Natural killer cell (primary cell): ENCODE measurements at regions not wholly inside any gene's neighbourhood (a gene's known extent, or its start where the extent isn't known, plus 50 kb on each side); places are given as distances from the start of the nearest gene placed in this dataset.
"Not testable (repeated sequence)": the region's sequence is repeated elsewhere in the genome, so short reads cannot be mapped to it uniquely, and the experiment has no call there.

Source experiments
- ATAC-seq, 3 donors: fragments of 150-1000 bp in 2 of 3; fragments of 200-7000 bp in 1 of 3; cut with Tn5 transposase; 1 replicate in 1 of 3; 2 replicates in 2 of 3; pipeline ENCODE4 v1.10.0; 2021; ENCODE audit warnings: mild to moderate bottlenecking in 2 of 3, moderate library complexity in 2 of 3
- DNase-seq, 2 donors: peaks; one replicate each; pipeline versions ENCODE4 v3.0.0 to v3.0.0-alpha.2; 2013 to 2021; ENCODE audit warnings: mixed read lengths in 1 of 2
- H3K27ac ChIP-seq: one replicate; pipeline ENCODE4 v1.5.1; 2013; ENCODE audit warnings: mild to moderate bottlenecking, low read length
- H3K27me3 ChIP-seq: one replicate; pipeline ENCODE4 v1.6.1; 2013; ENCODE audit warnings: low read length; ENCODE audit not compliant: control insufficient read depth, insufficient read depth
- H3K36me3 ChIP-seq: one replicate; pipeline ENCODE4 v1.6.1; 2013; ENCODE audit warnings: low read length; ENCODE audit not compliant: control insufficient read depth, insufficient read depth
- H3K4me1 ChIP-seq: one replicate; pipeline ENCODE4 v1.6.1; 2013; ENCODE audit warnings: low read length; ENCODE audit not compliant: control insufficient read depth, insufficient read depth
- H3K4me3 ChIP-seq: one replicate; pipeline ENCODE4 v1.5.1; 2013; ENCODE audit warnings: low read length
- H3K9me3 ChIP-seq: one replicate; pipeline ENCODE4 v1.6.1; 2013; ENCODE audit warnings: low read length; ENCODE audit not compliant: control insufficient read depth, insufficient read depth
- H3K27ac Mint-ChIP-seq, 2 donors: one replicate each; pipeline ENCODE4 v1.8.0; 2022; ENCODE audit warnings: mild to moderate bottlenecking in 2 of 2, mixed read lengths in 2 of 2, moderate library complexity in 1 of 2
- H3K27me3 Mint-ChIP-seq, 2 donors: one replicate each; pipeline ENCODE4 v1.8.0; 2022; ENCODE audit warnings: low read depth in 2 of 2, mixed read lengths in 2 of 2
- H3K36me3 Mint-ChIP-seq: one replicate; pipeline ENCODE4 v1.8.0; 2022; ENCODE audit warnings: mixed read lengths
- H3K4me1 Mint-ChIP-seq, 2 donors: one replicate each; pipeline ENCODE4 v1.8.0; 2022; ENCODE audit warnings: mixed read lengths in 2 of 2
- H3K4me3 Mint-ChIP-seq: one replicate; pipeline ENCODE4 v1.8.0; 2022; ENCODE audit warnings: mild to moderate bottlenecking, moderate library complexity, mixed read lengths
- H3K9me3 Mint-ChIP-seq, 2 donors: one replicate each; pipeline ENCODE4 v1.8.0; 2022; ENCODE audit warnings: mixed read lengths in 2 of 2
- WGBS: methylation state at CpG from one replicate; pipeline ENCODE4 v1.1.7; 2013; ENCODE audit warnings: missing lambda C conversion rate; ENCODE audit not compliant: insufficient coverage; 5-methylcytosine and 5-hydroxymethylcytosine counted together
- intact Hi-C: fragments of 100-400 bp; cut with micrococcal nuclease; formaldehyde crosslinking; loops from one replicate; pipeline ENCODE4 v1.14.2; 2022

- H3K27ac Mint-ChIP-seq, H3K36me3 Mint-ChIP-seq, ATAC-seq, H3K4me3 Mint-ChIP-seq, H3K27me3 ChIP-seq, H3K36me3 ChIP-seq, H3K27me3 Mint-ChIP-seq, H3K4me1 ChIP-seq, H3K27ac ChIP-seq, H3K9me3 Mint-ChIP-seq, H3K9me3 ChIP-seq, H3K4me3 ChIP-seq, intact Hi-C loops: not testable (repeated sequence)
- no CpG with 5 or more reads among the region's 1 CpG for WGBS
- H3K4me1 Mint-ChIP-seq: peaks cover 18 to 20% of the 10 kb centered on the region in 2 donors
- DNase-seq: peak in 1 of 2 donors; percentile 1
Observed at GRCh38 chr1:149200567-149200966, 97.2 kb upstream of the NBPF9 start.

DNA sequence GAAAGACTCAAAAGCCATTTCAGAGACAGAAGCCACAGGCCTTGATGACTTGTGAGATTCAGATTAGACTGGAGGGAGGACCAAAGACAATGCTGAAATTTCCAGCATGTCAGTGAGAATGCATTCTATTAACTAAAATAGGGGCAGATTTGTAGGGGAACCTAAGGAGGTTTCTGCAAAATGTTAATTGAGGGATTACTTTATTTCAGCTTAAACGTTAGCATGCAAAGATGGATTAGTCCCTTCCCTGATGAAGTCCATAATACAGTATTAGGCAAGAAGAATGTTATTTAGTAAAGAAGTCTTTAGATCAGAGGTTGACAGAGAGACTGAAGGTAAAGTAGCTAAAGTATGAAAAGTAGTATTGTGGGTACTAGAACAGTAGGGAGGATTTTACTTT, 98.9 kb upstream of the NBPF9 start:
- H3K9me3 ChIP-seq, H3K4me3 Mint-ChIP-seq, intact Hi-C loops, H3K27me3 Mint-ChIP-seq, ATAC-seq, H3K27ac Mint-ChIP-seq, H3K4me1 ChIP-seq, H3K27me3 ChIP-seq, H3K27ac ChIP-seq, H3K4me3 ChIP-seq, H3K9me3 Mint-ChIP-seq, H3K36me3 Mint-ChIP-seq, DNase-seq, H3K36me3 ChIP-seq: not testable (repeated sequence)
- no CpG with 5 or more reads among the region's 1 CpG for WGBS
- H3K4me1 Mint-ChIP-seq: peaks cover 8 to 12% of the 10 kb centered on the region in 2 donors

GRCh38 chr1:149204396-149204795, 101.0 kb upstream of the NBPF9 start:
- H3K4me1 Mint-ChIP-seq, H3K36me3 Mint-ChIP-seq, H3K4me1 ChIP-seq, H3K27me3 ChIP-seq, H3K9me3 ChIP-seq, H3K4me3 Mint-ChIP-seq, H3K27ac Mint-ChIP-seq, H3K27ac ChIP-seq, intact Hi-C loops, H3K9me3 Mint-ChIP-seq, H3K36me3 ChIP-seq, H3K4me3 ChIP-seq, ATAC-seq, H3K27me3 Mint-ChIP-seq, DNase-seq: not testable (repeated sequence)
- no CpG with 5 or more reads among the region's 2 CpGs for WGBS

GRCh38 chr1:149208836-149209235, 105.5 kb upstream of the NBPF9 start:
- not testable (repeated sequence) for H3K27me3 ChIP-seq, H3K27ac Mint-ChIP-seq

GRCh38 chr1:149211757-149212420, 108.5 kb upstream of the NBPF9 start:
- H3K27ac ChIP-seq, H3K9me3 ChIP-seq, H3K4me3 ChIP-seq, intact Hi-C loops, H3K36me3 ChIP-seq, H3K4me1 Mint-ChIP-seq, H3K9me3 Mint-ChIP-seq, H3K27me3 Mint-ChIP-seq, H3K27me3 ChIP-seq, H3K4me3 Mint-ChIP-seq, ATAC-seq, H3K27ac Mint-ChIP-seq, DNase-seq, H3K4me1 ChIP-seq, H3K36me3 Mint-ChIP-seq: not testable (repeated sequence)
- WGBS: no CpG with 5 or more reads among the region's 5 CpGs

More at GRCh38 chr1:149208836-149209235, 105.5 kb upstream of the NBPF9 start:
- WGBS: no CpG with 5 or more reads among the region's 1 CpG
- DNase-seq, H3K4me3 ChIP-seq, H3K9me3 ChIP-seq, H3K36me3 ChIP-seq, H3K36me3 Mint-ChIP-seq, H3K4me1 Mint-ChIP-seq, H3K27me3 Mint-ChIP-seq, intact Hi-C loops, H3K4me1 ChIP-seq, H3K4me3 Mint-ChIP-seq, H3K9me3 Mint-ChIP-seq, ATAC-seq, H3K27ac ChIP-seq: not testable (repeated sequence)

DNA sequence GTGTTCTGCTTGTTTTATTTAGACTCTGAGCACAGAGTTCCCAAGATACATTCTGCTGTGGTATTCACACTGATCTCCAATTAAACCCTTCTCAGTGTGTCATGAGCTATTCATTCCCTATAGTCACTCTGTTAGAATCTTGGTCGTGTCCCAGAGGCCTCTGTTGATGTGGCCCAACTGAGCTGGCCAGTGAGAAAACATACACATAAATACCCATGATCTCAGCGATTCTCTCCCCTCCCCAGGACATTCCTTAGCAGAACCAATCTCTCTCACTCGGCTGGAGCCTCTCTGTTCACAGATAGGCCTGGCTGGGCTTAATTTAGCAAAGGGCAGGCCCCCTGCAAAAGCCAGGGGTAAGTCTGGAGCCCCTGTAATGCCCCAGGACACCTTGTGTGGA, 109.6 kb upstream of the NBPF9 start:
- intact Hi-C loops, H3K27ac ChIP-seq, H3K27me3 Mint-ChIP-seq, H3K27me3 ChIP-seq, ATAC-seq, H3K36me3 Mint-ChIP-seq, H3K4me3 ChIP-seq, H3K4me1 ChIP-seq, H3K27ac Mint-ChIP-seq, H3K9me3 ChIP-seq, H3K4me1 Mint-ChIP-seq, H3K36me3 ChIP-seq, H3K9me3 Mint-ChIP-seq, H3K4me3 Mint-ChIP-seq, DNase-seq: not testable (repeated sequence)
- no CpG with 5 or more reads among the region's 3 CpGs for WGBS

DNA sequence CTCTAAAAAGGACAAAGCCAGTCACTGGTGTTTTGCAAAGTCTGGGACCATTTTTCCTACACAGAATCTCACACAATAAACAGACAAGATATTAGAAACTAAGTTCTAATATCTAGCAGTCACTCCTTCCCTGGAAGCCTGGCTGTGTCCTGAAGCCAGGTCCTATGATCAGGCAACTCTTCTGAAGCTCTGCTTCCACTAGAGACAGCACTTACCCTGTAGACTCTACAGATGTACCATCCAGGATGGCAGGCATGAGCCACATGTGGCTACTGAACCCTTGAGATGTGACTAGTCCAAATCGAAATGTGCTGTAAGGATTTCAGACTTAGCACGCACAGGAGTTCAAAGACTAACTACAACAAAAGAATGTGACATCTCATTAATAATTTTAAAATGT, 110.3 kb upstream of the NBPF9 start:
- intact Hi-C loops, H3K4me3 ChIP-seq, ATAC-seq, H3K36me3 ChIP-seq, H3K27me3 Mint-ChIP-seq, H3K4me1 ChIP-seq, H3K4me1 Mint-ChIP-seq, H3K36me3 Mint-ChIP-seq, H3K9me3 ChIP-seq, H3K27me3 ChIP-seq, DNase-seq, H3K9me3 Mint-ChIP-seq, H3K4me3 Mint-ChIP-seq, H3K27ac Mint-ChIP-seq, H3K27ac ChIP-seq: not testable (repeated sequence)
- WGBS: no CpG with 5 or more reads among the region's 2 CpGs

- H3K9me3 Mint-ChIP-seq, H3K9me3 ChIP-seq, H3K4me1 ChIP-seq, H3K36me3 ChIP-seq, H3K27me3 ChIP-seq, H3K4me1 Mint-ChIP-seq, H3K4me3 Mint-ChIP-seq, H3K36me3 Mint-ChIP-seq, H3K4me3 ChIP-seq, H3K27ac Mint-ChIP-seq, intact Hi-C loops, DNase-seq, H3K27me3 Mint-ChIP-seq, H3K27ac ChIP-seq: not testable (repeated sequence)
- ATAC-seq: peak in 1 of 3 donors; percentile 51
- no CpG with 5 or more reads among the region's 7 CpGs for WGBS
Observed at GRCh38 chr1:149218080-149218988, 115.0 kb upstream of the NBPF9 start.
